Neural crest cell (in vitro differentiated cells): ENCODE measurements at regions not wholly inside any gene's neighbourhood (a gene's known extent, or its start where the extent isn't known, plus 50 kb on each side); places are given as distances from the start of the nearest gene placed in this dataset.

Source experiments
- DNase-seq: peaks from one replicate; pipeline ENCODE4 v3.0.0; 2021; ENCODE audit warnings: low read depth, mixed read lengths, low spot score
- H3K27ac Mint-ChIP-seq: one replicate; pipeline ENCODE4 v1.8.0; 2021; ENCODE audit warnings: mild to moderate bottlenecking, mixed read lengths; ENCODE audit not compliant: unreplicated experiment
- H3K27me3 Mint-ChIP-seq: 2 replicates; pipeline ENCODE4 v1.8.0; 2021; ENCODE audit warnings: low read depth, mild to moderate bottlenecking, mixed read lengths
- H3K36me3 Mint-ChIP-seq: 2 replicates; pipeline ENCODE4 v1.8.0; 2021; ENCODE audit warnings: low read depth, mild to moderate bottlenecking, mixed read lengths
- H3K4me1 Mint-ChIP-seq: 2 replicates; pipeline ENCODE4 v1.8.0; 2021; ENCODE audit warnings: mixed read lengths
- H3K4me3 Mint-ChIP-seq: one replicate; pipeline ENCODE4 v1.8.0; 2021; ENCODE audit warnings: mild to moderate bottlenecking, mixed read lengths
- H3K9me3 Mint-ChIP-seq: 2 replicates; pipeline ENCODE4 v1.8.0; 2021; ENCODE audit warnings: mixed read lengths
- TF ChIP-seq, protein P1 (sequence below): fragments of 200-600 bp; sonication (generic); conservative IDR thresholded peaks from 2 replicates; pipeline ENCODE4 v1.5.0; 2021; ENCODE audit warnings: antibody characterized with exemption, mild to moderate bottlenecking

DNA sequence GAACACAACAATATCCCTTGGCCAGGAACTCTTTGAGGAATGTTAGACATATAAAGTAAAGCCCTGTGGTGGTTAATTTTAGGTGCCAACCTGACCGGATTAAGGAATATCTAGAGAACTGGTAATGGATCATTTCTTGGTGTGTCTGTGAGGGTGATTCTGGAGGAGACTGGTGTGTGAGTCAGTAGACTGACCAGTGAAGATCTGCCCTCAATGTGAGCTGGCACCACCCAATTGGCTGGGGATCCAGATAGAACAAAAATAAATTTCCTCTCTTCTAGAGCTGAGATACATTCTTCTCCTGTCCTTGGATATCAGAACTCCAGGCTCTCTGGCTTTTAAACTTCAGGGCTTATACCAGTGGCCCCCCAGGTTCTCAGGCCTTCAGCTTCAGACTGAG, 56.2 kb upstream of the TNPO1 start:
- no peak for DNase-seq
- no peak overlapping the region for H3K4me3 Mint-ChIP-seq
- TF ChIP-seq, protein P1, sequence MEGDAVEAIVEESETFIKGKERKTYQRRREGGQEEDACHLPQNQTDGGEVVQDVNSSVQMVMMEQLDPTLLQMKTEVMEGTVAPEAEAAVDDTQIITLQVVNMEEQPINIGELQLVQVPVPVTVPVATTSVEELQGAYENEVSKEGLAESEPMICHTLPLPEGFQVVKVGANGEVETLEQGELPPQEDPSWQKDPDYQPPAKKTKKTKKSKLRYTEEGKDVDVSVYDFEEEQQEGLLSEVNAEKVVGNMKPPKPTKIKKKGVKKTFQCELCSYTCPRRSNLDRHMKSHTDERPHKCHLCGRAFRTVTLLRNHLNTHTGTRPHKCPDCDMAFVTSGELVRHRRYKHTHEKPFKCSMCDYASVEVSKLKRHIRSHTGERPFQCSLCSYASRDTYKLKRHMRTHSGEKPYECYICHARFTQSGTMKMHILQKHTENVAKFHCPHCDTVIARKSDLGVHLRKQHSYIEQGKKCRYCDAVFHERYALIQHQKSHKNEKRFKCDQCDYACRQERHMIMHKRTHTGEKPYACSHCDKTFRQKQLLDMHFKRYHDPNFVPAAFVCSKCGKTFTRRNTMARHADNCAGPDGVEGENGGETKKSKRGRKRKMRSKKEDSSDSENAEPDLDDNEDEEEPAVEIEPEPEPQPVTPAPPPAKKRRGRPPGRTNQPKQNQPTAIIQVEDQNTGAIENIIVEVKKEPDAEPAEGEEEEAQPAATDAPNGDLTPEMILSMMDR: no peak
- no peaks in the 10 kb centered on the region for H3K4me1 Mint-ChIP-seq
- no peak overlapping the region for H3K27ac Mint-ChIP-seq
- H3K36me3 Mint-ChIP-seq: no peaks in the 10 kb centered on the region
- H3K27me3 Mint-ChIP-seq: peaks cover 2% of the 10 kb centered on the region
- H3K9me3 Mint-ChIP-seq: peaks cover 5% of the 10 kb centered on the region

DNA sequence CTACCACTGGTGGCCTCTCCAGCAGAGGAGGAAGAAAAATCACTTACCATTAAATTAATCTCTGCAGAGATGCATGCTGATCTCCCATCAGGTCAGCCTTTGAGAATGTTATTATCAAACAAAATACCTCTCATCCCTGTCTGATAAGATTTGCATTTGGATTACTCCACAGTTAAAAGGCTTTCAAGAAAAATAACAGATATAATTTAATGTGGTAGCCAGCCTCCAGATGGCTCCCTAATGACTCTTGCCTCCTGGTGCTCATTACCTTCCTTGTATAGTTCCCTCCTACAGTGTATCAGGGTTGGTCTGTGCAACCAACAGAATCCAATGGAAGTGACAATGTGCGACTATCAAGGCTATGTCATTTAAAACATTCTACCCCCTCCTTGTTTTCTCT, 63.6 kb upstream of the TNPO1 start:
- Mint-ChIP-seq H3K4me1 (no peaks in the 10 kb centered on the region), H3K9me3 (peaks cover 5% of the 10 kb centered on the region), H3K36me3 (no peaks in the 10 kb centered on the region), H3K27me3 (no peaks in the 10 kb centered on the region), H3K4me3 (no peak overlapping the region), H3K27ac (no peak overlapping the region)
- TF ChIP-seq, protein P1: no peak
- no peak for DNase-seq

DNA sequence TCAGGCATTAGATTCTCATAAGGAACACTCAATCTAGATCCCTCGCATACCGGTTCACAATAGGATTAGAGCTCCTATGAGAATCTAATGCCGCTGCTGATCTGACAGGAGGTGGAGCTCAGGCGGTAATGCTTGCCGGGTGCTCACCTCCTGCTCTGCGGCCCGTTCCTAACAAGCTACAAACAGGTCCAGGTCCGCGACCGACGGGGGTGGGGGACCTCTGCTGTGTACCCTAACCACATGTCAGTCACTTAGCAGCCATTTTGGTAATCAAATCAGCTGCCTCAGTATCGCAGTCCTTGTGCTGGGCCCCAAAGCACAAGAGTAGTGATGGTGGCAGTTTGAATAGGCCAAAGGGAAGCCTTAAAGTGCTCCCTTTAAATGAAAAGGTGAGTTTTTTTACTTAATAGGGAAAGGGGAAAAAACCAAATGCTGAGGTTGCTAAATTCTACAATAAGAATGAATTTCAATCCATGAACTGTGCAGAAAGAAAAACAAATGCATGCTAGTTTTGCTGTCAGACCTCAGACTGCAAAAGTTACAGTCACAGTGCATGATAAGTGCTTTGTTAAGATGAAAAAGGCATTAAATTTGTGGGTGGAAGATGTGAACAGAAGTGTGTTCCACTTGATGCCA, 67.0 kb upstream of the TNPO1 start:
- no peak overlapping the region for H3K4me3 Mint-ChIP-seq
- TF ChIP-seq, protein P1: no peak
- no peaks in the 10 kb centered on the region for H3K4me1 Mint-ChIP-seq
- no peak overlapping the region for H3K27ac Mint-ChIP-seq
- peaks cover 5% of the 10 kb centered on the region for H3K9me3 Mint-ChIP-seq
- no peaks in the 10 kb centered on the region for H3K36me3 Mint-ChIP-seq
- H3K27me3 Mint-ChIP-seq: no peaks in the 10 kb centered on the region
- no peak for DNase-seq

DNA sequence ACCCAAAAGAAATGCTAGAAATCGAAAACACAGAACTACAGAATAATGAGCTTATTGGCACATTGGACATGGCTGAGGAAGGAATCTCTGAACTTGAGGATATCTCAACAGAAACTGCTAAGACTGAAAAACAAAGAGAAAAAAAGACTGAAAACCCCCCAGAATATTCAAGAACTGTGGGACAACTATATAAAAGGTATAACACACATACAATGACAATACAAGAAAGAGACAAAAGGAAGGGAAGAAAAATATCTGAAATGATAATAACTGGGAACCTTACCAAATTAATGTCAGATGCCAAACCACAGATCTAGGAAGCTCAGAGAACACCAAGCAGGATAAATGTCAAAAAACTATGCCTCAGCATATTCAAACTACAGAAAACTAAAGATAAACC, 68.6 kb upstream of the TNPO1 start:
- Mint-ChIP-seq H3K36me3 (no peaks in the 10 kb centered on the region), H3K4me1 (no peaks in the 10 kb centered on the region), H3K27ac (no peak overlapping the region), H3K27me3 (no peaks in the 10 kb centered on the region), H3K4me3 (no peak overlapping the region), H3K9me3 (peaks cover 5% of the 10 kb centered on the region)
- DNase-seq: no peak
- TF ChIP-seq, protein P1: no peak

DNA sequence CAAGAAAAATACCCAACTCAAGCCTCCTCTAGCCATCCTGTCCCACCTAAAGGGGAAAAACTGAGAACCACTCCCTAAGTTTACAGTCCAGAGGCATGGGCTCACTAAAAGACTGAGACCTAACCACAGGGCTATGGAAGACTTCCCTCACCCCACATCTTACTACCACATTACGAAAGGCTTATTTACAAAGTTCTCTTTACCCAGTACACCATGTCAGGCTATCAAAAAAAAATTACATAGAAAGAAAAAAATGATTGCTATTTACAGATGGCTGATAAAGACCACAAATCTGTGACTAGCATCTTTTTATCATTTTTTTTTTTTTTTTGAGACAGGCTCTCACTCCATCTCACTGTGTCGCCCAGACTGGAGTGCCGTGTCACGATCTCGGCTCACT, 69.7 kb upstream of the TNPO1 start:
- H3K27ac Mint-ChIP-seq: no peak overlapping the region
- no peaks in the 10 kb centered on the region for H3K36me3 Mint-ChIP-seq
- no peak for DNase-seq
- peaks cover 5% of the 10 kb centered on the region for H3K9me3 Mint-ChIP-seq
- TF ChIP-seq, protein P1: no peak
- no peak overlapping the region for H3K4me3 Mint-ChIP-seq
- no peaks in the 10 kb centered on the region for H3K27me3 Mint-ChIP-seq
- H3K4me1 Mint-ChIP-seq: no peaks in the 10 kb centered on the region
